ENCODE measurements at regions not wholly inside any gene's neighbourhood (a gene's known extent, or its start where the extent isn't known, plus 50 kb on each side); places are given as distances from the start of the nearest gene placed in this dataset.

DNA sequence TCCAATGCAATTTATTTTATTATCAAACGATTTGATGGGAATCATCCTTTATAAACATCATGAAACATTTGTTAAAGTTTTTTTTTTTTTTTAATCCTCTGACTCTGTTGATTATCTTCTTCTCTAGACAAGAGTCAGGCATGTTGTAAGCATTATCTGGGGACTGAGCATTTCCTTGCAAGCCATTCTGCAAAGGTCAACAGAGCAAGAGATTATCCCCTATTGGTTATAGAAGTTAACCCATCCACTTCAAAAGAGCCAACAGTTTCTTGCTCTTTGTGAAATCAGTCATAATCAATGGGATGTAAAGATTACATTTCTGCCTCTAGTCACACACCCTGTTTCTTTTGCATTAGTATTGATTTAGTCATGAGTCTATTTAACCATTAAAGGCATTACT lies 368.8 kb upstream of the ADGRL4 start:
- Histone ChIP-seq H4K20me1 (replicated peaks in 1 of 2; ENCODE audit: control insufficient read depth in 1 of 2, insufficient read depth in 2 of 2, low read length in 2 of 2) (no peaks in the 10 kb centered on the region), H4K5ac (ENCODE audit: insufficient read length, low read depth, low read length) (no peak overlapping the region), H3K27ac (ENCODE audit: low read depth, low read length) (no peak overlapping the region), H3K36me3 (ENCODE audit: control insufficient read depth in 2 of 4, insufficient read depth in 4 of 4, low read length in 3 of 4) (no peaks in the 10 kb centered on the region), H3K9ac (replicated peaks in 1 of 4; ENCODE audit: extremely low read depth in 1 of 4, low read depth in 3 of 4, low read length in 3 of 4) (no peak overlapping the region), H3K9me3 (ENCODE audit: insufficient read depth in 2 of 2, low read depth in 1 of 2, low read length in 1 of 2) (no peaks in the 10 kb centered on the region), H3K79me2 (ENCODE audit: control insufficient read depth in 1 of 2, insufficient read depth in 2 of 2, low read length in 2 of 2) (no peaks in the 10 kb centered on the region), H3K79me1 (ENCODE audit: low read depth, low read length) (no peaks in the 10 kb centered on the region), H3K4me3 (ENCODE audit: extremely low read depth in 1 of 4, insufficient read depth in 2 of 4, low read depth in 3 of 4, low read length in 4 of 4) (no peak overlapping the region), H3K4me1 (replicated peaks in 1 of 4; ENCODE audit: control insufficient read depth in 3 of 4, insufficient read depth in 4 of 4, low read length in 3 of 4) (peaks cover 0 to 3% (median 1%) of the 10 kb centered on the region in 4 experiments; a peak in 2 of 7 replicates), H3K56ac (replicated peaks; ENCODE audit: insufficient read length, low read depth, low read length) (no peak overlapping the region), H2BK20ac (ENCODE audit: low read length) (no peak overlapping the region), H3K14ac (ENCODE audit: insufficient read length) (no peak overlapping the region), H3K27me3 (replicated peaks in 1 of 4; ENCODE audit: control insufficient read depth in 3 of 4, extremely low read depth in 1 of 4, insufficient read depth in 3 of 4, low read length in 3 of 4) (no peaks in the 10 kb centered on the region), H4K91ac (replicated peaks; ENCODE audit: insufficient read length, low read length) (no peak overlapping the region), H3K4ac (replicated peaks; ENCODE audit: insufficient read length, low read depth, low read length) (no peak overlapping the region), H2AK5ac (ENCODE audit: low read depth, low read length) (no peak overlapping the region), H2BK12ac (ENCODE audit: low read depth, low read length) (no peak overlapping the region), H2AFZ (ENCODE audit: low read length) (no peak overlapping the region), H2BK15ac (ENCODE audit: low read length) (no peak overlapping the region), H2BK120ac (replicated peaks; ENCODE audit: low read depth, low read length) (no peak overlapping the region), H3K23ac (ENCODE audit: insufficient read length) (no peak overlapping the region), H2BK5ac (ENCODE audit: low read depth, low read length) (no peak overlapping the region), H3K18ac (ENCODE audit: extremely low read depth, low read length) (no peak overlapping the region), H3K23me2 (ENCODE audit: low read depth, low read length) (no peaks in the 10 kb centered on the region; the same call in 1 of the 2 replicates), H4K8ac (ENCODE audit: extremely low read depth, insufficient read depth, low read length) (no peak overlapping the region), H3K4me2 (ENCODE audit: insufficient read depth in 1 of 2, low read depth in 2 of 2, low read length in 2 of 2) (no peak overlapping the region)
- FAIRE-seq (no peak), DNase-seq (ENCODE audit: low read depth in 1 of 2, low spot score in 2 of 2) (no peak)
- ChIA-PET CTCF (ENCODE audit: partially characterized antibody) (interaction anchor here (0.7 to 1.2 kb wide), 2 partner anchors 21 to 64 kb away, joined by 3 to 4 read pairs; no protein-coding TSS in a partner anchor), POLR2A (ENCODE audit: partially characterized antibody) (no interaction called here)
- 65% methylated on average over 1 of the region's 1 CpG; no CpG with 5 or more reads in 1 of the 2 experiments for WGBS, 2 experiments (ENCODE audit: extremely low coverage in 1 of 2, insufficient coverage in 1 of 2, insufficient read length in 1 of 2, insufficient replicate concordance in 2 of 2, low coverage in 1 of 2, low lambda C conversion rate in 2 of 2, missing lambda C conversion rate in 1 of 2)
- no peak for TF ChIP-seq PHF8 (conservative IDR thresholded peaks at IDR 0.05; ENCODE audit: low read depth, low read length)
- TF ChIP-seq, protein P1, sequence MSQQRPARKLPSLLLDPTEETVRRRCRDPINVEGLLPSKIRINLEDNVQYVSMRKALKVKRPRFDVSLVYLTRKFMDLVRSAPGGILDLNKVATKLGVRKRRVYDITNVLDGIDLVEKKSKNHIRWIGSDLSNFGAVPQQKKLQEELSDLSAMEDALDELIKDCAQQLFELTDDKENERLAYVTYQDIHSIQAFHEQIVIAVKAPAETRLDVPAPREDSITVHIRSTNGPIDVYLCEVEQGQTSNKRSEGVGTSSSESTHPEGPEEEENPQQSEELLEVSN (IDR thresholded peaks at IDR 0.05): no peak
- no peak for TF ChIP-seq BCL11A (IDR thresholded peaks at IDR 0.05; ENCODE audit: low read depth in 2 of 2, low read length in 2 of 2)
- no peak for TF ChIP-seq FOSL1 (IDR thresholded peaks at IDR 0.05; ENCODE audit: insufficient read depth, low read depth, low read length)
- TF ChIP-seq GTF2F1 (IDR thresholded peaks at IDR 0.05; ENCODE audit: borderline replicate concordance, low read depth, low read length): no peak
- TF ChIP-seq JUND (IDR thresholded peaks at IDR 0.05; ENCODE audit: low read length): no peak
- no peak for TF ChIP-seq TBP (IDR thresholded peaks at IDR 0.05; ENCODE audit: low read depth, low read length)
- TF ChIP-seq RAD21 (IDR thresholded peaks at IDR 0.05 in 1 of 2, conservative IDR thresholded peaks at IDR 0.05 in 1 of 2; ENCODE audit: low read depth in 2 of 2, low read length in 2 of 2): no peak
- no peak for TF ChIP-seq ASH2L (IDR thresholded peaks at IDR 0.05; ENCODE audit: low read length)
- TF ChIP-seq SP2 (IDR thresholded peaks at IDR 0.05; ENCODE audit: low read length): no peak
- TF ChIP-seq SP4 (IDR thresholded peaks at IDR 0.05; ENCODE audit: low read length): no peak
- no peak for TF ChIP-seq ZNF274 (IDR thresholded peaks at IDR 0.05; ENCODE audit: borderline replicate concordance, extremely low read depth, low read length)
- TF ChIP-seq YY1 (IDR thresholded peaks at IDR 0.05; ENCODE audit: low read depth, low read length): no peak
- no peak for TF ChIP-seq CBX8 (IDR thresholded peaks at IDR 0.05; ENCODE audit: borderline replicate concordance, low read depth, low read length)
- no peak for TF ChIP-seq TEAD4 (IDR thresholded peaks at IDR 0.05; ENCODE audit: low read depth, low read length)

All from H1 (cell line).